PFSK-1 (cell line): ENCODE measurements at regions not wholly inside any gene's neighbourhood (a gene's known extent, or its start where the extent isn't known, plus 50 kb on each side); places are given as distances from the start of the nearest gene placed in this dataset.

ENCODE experiments used
- FOXP2 ChIP-seq: optimal IDR thresholded peaks from 2 replicates; pipeline ENCODE3; 2011; ENCODE audit warnings: borderline replicate concordance, control low read depth, inconsistent platforms; ENCODE audit not compliant: insufficient read depth; ENCODE audit errors: extremely low read length, extremely low read depth
- POLR2AphosphoS5 ChIP-seq: IDR thresholded peaks from 2 replicates; pipeline ENCODE4 v1.6.1; 2012; ENCODE audit warnings: low read depth, mild to moderate bottlenecking, control low read depth, low read length, moderate library complexity
- SIN3A ChIP-seq: IDR thresholded peaks from 2 replicates; pipeline ENCODE4 v1.6.1; 2012; ENCODE audit warnings: mild to moderate bottlenecking, low read length, moderate library complexity, borderline replicate concordance; ENCODE audit not compliant: insufficient read depth
- TAF1 ChIP-seq: IDR thresholded peaks from 2 replicates; pipeline ENCODE4 v1.6.1; 2012; ENCODE audit warnings: low read length, control low read depth, borderline replicate concordance; ENCODE audit not compliant: insufficient read depth
- TF ChIP-seq, protein P1 (sequence below), 2 experiments: IDR thresholded peaks; 2 replicates each; pipeline versions ENCODE4 v1.6.1 to v1.8.0; 2011 to 2012; ENCODE audit warnings: low read depth in 2 of 2, low read length in 2 of 2, control low read depth in 1 of 2, inconsistent platforms in 1 of 2, mild to moderate bottlenecking in 1 of 2, moderate library complexity in 1 of 2; ENCODE audit not compliant: insufficient read depth in 1 of 2

DNA sequence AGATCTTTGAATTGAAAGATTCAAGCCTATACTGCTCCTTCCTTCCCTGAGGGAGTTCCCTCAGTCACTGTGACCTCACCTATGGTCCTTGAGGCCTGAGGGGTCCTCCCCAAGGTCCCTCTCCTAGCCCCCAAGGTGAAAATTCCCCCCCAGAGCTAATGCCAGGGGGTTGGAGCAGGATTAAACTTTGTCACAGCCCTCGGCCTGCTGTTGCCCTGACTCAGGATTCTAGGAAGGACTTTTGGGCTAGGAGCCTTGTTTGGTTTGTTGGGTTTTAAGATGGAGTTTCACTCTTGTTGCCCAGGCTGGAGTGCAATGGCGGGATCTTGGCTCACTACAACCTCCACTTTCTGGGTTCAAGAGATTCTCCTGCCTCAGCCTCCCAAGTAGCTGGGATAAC, 123.2 kb downstream of the C5orf15 start:
- TF ChIP-seq SIN3A = no peak

DNA sequence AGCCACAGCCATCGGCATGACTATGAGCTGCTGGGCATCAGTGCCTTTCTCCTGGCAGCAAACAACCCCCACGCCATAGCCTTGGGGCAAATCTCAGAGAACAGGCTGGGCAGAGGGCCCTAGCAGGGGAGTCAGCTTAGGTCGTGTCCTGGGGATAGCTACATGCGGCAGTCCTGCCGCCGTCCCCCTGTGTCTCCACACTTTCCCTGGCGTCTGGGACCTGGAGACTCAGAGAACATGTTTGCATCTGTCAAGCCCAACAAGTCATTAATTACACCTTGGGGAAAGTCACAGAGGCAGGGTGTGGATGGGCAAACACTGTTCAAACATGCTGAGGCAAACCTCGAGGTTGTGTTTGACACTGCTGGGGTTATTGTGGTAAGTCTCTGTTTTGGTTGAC, 123.6 kb downstream of the C5orf15 start:
- TF ChIP-seq POLR2AphosphoS5 (no peak), TAF1 (no peak), FOXP2 (no peak)

DNA sequence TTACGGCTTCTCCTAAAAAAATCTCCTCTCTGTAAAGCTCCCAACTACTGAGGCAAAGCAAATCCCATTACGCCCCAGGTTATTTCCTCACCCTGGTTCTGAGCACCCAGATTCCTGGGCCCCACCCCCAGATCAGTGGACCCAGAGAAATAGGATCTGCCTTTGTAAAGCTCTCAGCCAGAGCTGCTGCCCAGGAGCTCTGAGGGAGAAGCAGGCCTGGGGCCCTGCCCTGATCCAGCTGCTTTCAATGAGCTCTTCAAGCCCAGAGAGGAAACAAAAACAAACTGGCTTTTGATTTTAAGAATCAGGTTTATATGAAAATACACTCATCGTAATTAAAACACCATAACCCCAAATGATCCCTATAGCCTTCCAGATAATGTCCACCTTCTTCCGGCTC, 124.5 kb downstream of the C5orf15 start:
- TF ChIP-seq, protein P1, sequence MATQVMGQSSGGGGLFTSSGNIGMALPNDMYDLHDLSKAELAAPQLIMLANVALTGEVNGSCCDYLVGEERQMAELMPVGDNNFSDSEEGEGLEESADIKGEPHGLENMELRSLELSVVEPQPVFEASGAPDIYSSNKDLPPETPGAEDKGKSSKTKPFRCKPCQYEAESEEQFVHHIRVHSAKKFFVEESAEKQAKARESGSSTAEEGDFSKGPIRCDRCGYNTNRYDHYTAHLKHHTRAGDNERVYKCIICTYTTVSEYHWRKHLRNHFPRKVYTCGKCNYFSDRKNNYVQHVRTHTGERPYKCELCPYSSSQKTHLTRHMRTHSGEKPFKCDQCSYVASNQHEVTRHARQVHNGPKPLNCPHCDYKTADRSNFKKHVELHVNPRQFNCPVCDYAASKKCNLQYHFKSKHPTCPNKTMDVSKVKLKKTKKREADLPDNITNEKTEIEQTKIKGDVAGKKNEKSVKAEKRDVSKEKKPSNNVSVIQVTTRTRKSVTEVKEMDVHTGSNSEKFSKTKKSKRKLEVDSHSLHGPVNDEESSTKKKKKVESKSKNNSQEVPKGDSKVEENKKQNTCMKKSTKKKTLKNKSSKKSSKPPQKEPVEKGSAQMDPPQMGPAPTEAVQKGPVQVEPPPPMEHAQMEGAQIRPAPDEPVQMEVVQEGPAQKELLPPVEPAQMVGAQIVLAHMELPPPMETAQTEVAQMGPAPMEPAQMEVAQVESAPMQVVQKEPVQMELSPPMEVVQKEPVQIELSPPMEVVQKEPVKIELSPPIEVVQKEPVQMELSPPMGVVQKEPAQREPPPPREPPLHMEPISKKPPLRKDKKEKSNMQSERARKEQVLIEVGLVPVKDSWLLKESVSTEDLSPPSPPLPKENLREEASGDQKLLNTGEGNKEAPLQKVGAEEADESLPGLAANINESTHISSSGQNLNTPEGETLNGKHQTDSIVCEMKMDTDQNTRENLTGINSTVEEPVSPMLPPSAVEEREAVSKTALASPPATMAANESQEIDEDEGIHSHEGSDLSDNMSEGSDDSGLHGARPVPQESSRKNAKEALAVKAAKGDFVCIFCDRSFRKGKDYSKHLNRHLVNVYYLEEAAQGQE (IDR thresholded peaks at IDR 0.05; ENCODE audit: insufficient read depth in 1 of 2, low read depth in 2 of 2, low read length in 2 of 2) = no peak

DNA sequence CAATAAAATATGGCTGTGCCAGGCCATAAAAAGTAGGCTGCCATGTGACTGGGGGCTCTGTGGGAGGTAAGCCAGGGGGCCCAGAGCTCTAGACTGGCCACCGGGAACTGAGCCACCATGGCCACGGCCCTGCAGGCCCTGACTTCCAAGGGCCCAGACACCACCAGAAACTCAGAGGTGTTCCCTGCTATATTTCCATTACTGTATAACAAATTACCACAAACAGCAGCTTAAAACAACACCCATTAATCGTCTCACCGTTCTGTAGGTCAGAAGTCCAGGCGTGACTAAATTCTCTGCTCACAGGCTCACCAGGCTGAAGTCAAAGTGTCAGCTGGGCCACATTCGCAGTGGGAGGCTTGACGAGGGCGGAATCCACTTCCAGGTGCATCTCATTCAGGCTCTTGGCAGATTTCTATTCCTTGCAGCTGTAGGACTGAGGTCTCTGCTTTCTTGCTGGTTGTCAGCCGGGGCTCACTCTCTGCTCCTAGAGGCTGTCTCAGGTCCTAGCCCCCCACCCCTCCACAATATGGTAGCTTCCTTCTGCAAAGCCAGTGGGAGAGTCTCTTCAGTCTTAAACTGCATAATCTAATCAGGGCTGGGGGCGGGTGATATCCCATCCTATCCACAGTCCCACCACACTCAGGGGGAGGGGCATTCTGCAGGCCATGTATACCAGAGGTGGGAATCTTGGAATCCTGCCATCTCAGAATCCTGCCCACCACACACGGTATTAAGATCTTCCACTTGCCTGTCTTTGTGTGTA, 125.4 kb downstream of the C5orf15 start:
- TF ChIP-seq FOXP2 (no peak), SIN3A (no peak), POLR2AphosphoS5 (no peak), TAF1 (no peak)
- TF ChIP-seq, protein P1 (IDR thresholded peaks at IDR 0.05; ENCODE audit: insufficient read depth in 1 of 2, low read depth in 2 of 2, low read length in 2 of 2) = no peak

DNA sequence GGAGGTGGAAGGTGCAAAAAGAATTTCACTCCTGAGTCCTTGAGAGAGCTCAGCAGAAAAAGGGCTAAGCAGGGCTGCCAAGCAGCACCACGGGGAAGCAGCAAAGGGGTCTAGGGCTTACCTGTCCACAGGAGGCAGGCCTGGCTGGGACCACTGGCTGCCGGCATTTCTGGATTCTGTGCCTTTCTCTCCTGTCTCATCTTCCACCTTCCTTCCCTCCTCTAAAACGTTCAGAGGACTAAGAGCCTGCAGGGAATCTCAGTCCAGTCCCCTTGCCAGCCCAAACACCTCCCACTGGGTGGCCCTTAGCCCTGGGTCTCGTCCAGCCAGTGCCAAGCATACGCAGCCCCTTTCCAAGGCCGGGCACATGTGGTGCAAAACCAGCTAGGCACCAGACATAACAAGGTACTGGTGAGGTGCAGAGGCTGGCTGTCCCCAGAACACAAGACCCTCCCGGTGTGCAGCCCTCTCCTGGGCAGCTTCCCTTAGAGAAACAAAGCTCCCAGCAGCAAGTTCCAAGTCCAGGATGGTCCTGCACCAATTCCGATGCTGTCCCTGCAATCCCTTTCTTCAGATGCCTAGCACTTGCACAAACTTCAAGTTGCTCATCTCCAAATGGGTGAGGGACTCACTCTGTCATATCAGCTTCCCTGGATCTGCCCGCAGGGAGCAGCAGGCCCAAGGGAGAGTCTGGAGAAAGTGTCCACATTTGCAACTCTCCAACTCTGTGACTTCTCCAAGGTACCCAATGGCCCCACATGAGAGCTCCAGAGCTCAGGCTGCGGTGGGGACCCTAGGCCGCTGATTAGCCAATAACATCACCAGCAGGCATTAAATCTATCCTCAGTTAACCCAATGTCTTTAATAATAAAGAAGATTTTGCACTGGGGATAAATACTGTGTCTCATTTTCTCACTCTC, 126.3 kb downstream of the C5orf15 start:
- no peak for TF ChIP-seq SIN3A
- TF ChIP-seq TAF1 = no peak
- no peak for TF ChIP-seq FOXP2
- no peak for TF ChIP-seq POLR2AphosphoS5
- TF ChIP-seq, protein P1 (IDR thresholded peaks at IDR 0.05; ENCODE audit: insufficient read depth in 1 of 2, low read depth in 2 of 2, low read length in 2 of 2) = no peak

DNA sequence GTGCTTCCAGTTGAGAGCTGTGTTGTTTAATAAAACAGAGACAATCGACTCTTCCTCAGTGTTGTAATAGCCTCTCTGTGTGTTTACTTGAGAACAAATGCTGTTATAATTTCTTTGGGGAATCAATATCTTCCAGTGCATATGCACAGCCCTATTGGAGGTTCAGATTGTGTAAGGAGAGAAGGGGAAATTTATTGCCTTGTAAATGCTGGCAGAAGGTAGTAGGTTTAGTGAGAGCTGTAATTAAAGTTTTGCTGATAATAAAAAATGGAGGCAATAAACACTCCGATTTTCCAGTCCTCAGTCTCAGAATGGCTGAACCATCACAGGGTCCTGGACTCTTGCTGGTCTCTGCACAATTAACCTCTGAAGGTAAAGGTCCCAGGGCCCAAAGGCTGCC, 128.3 kb downstream of the C5orf15 start:
- TF ChIP-seq FOXP2 = no peak
- TF ChIP-seq TAF1 = no peak
- TF ChIP-seq, protein P1 (IDR thresholded peaks at IDR 0.05; ENCODE audit: insufficient read depth in 1 of 2, low read depth in 2 of 2, low read length in 2 of 2) = no peak
- TF ChIP-seq POLR2AphosphoS5 = no peak
- no peak for TF ChIP-seq SIN3A
